ENCODE measurements at regions not wholly inside any gene's neighbourhood (a gene's known extent, or its start where the extent isn't known, plus 50 kb on each side); places are given as distances from the start of the nearest gene placed in this dataset.

DNA sequence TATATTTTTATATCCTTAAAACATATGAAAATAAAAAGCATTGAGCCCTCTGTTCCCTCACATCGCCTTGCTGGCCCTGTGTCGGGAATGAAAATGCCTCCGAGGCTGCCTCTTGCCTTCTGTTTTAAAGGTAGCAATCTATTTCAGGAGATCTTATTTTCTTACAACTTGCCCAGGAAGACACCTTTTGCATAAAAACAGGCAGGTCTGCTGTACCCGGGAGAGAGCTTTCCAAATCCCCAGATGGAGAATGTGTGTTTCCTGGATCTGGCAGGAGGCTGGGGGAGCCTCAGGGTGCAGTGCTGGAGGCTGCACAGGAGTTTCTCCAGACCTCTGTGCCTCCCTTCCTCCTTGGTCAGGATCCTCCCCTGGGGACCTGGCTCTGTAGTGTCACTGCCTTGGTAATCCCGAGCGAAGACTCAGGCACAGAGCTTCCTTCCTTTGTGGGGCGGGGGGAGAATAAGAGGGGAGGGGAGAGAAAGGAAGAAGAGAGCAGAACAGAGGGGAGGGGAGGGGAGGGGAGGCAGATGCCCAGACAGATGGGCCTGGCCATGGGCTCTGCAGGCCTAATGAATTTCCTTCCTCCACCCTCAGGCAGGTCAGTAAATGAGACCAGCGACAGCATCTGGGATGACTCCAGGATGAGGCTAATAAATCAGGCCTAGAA lies 104.0 kb upstream of the BOD1 start:
- Histone ChIP-seq H3K4me3 (no peak overlapping the region), H3K4me1 (ENCODE audit: low read depth) (no peaks in the 10 kb centered on the region), H3K36me3 (ENCODE audit: low read depth) (no peaks in the 10 kb centered on the region), H3K9me3 (no peaks in the 10 kb centered on the region)
- DNase-seq: no peak
- no peak for ATAC-seq
- intact Hi-C loops (cut with DNase I, micrococcal nuclease): no loop called here
- TF ChIP-seq, protein P1, sequence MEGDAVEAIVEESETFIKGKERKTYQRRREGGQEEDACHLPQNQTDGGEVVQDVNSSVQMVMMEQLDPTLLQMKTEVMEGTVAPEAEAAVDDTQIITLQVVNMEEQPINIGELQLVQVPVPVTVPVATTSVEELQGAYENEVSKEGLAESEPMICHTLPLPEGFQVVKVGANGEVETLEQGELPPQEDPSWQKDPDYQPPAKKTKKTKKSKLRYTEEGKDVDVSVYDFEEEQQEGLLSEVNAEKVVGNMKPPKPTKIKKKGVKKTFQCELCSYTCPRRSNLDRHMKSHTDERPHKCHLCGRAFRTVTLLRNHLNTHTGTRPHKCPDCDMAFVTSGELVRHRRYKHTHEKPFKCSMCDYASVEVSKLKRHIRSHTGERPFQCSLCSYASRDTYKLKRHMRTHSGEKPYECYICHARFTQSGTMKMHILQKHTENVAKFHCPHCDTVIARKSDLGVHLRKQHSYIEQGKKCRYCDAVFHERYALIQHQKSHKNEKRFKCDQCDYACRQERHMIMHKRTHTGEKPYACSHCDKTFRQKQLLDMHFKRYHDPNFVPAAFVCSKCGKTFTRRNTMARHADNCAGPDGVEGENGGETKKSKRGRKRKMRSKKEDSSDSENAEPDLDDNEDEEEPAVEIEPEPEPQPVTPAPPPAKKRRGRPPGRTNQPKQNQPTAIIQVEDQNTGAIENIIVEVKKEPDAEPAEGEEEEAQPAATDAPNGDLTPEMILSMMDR (IDR thresholded peaks at IDR 0.05): no peak

DNA sequence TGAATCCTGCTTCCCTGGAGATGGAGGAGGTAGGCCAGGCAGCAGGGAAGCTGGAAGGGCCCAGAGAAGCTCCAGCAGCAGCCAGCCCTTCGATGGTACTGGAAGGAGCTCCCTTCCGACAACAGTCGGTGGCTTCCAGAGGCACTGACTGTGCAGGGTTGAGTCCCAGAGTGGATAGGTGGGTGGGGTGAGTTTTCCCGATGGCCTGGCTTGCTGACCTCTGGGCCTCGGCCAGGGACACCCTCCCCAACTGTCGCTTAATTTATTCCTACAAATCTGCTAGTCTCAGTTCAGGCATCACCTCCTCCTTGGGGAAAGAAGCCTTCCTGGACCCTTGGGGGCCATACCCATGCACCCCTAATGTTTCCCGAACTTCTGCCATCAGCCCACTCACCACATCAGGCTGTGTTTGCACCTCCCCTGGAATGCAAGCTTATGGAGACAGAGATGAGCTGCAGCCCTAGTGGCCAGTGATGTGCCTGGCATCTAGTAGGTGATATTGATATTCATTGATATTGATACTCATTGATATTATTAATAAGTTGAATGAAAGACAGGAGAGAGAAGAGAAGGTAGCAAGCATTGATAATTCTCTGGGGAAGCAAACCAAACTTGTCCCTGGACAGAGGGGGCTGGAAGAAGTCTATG lies 104.6 kb upstream of the BOD1 start:
- DNase-seq (no peak), ATAC-seq (no peak)
- Histone ChIP-seq H3K4me1 (ENCODE audit: low read depth) (no peaks in the 10 kb centered on the region), H3K4me3 (no peak overlapping the region), H3K36me3 (ENCODE audit: low read depth) (no peaks in the 10 kb centered on the region), H3K9me3 (no peaks in the 10 kb centered on the region)
- TF ChIP-seq, protein P1 (IDR thresholded peaks at IDR 0.05): no peak
- intact Hi-C loops (cut with DNase I, micrococcal nuclease): no loop called here

DNA sequence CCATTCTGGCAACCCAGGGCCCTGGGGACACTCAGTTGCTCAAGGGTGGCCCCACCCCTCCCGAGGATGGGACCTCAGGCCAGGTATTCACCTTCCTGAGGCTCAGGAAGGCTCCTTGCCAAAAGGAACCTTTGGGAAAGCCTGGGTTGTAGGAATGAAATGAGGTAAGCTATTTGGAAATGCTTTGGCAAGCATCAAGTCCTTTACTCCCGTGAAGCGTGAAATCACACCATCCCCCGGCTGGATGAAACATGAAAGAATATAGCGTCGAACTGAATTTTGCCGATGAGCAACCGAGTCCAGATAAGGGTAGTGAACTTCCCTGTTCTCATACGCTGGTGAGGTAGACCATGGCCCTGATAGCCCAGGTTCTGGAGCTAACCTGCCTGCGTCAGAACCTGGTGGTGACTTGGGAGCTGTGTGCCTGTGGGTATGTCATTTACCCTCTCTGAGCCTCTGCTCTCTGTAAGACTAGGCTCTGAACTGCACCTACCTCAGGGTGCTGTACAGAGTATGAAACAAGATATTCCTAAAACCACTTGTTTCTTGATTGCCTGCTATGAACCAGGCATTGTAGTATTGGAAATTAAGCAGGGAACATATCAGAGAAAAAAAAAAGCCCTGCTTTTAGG lies 105.3 kb upstream of the BOD1 start:
- H3K9me3 ChIP-seq: no peaks in the 10 kb centered on the region
- no peak overlapping the region for H3K4me3 ChIP-seq
- DNase-seq (no peak), ATAC-seq (no peak)
- no peaks in the 10 kb centered on the region for H3K36me3 ChIP-seq (ENCODE audit: low read depth)
- intact Hi-C loops (cut with DNase I, micrococcal nuclease): no loop called here
- TF ChIP-seq, protein P1 (IDR thresholded peaks at IDR 0.05): no peak
- H3K4me1 ChIP-seq (ENCODE audit: low read depth): no peaks in the 10 kb centered on the region

DNA sequence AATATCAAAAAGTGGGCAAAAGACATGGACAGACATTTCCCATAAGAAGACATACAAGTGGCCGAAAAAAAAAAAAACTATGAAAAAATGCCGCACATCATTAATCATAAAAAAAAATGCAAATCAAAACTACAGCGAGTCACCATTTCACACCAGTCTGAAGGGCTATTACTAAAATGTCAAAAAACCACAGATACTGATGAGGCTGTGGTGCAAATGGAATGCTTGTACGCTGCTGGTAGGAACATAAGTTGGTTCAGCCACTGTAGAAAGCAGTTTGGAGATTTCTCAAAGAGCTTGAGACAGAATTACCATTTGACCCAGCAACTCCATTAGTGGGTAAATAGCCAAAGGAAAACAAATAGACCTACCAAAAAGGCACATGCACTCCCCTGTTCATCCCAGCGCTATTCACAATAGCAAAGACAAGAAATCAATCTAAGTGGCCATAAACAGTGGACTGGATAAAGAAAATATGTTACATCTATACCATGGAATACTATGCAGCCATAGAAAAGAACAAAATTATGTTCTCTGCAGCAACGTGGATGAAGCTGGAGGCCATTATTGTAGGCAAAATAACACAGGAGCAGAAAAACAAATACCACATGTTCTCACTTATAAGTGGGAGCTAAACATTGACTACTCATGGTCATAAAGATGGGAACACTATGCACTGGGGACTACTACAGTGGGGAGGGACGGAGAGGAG lies 110.6 kb upstream of the BOD1 start:
- Histone ChIP-seq H3K9me3 (no peaks in the 10 kb centered on the region), H3K36me3 (ENCODE audit: low read depth) (no peaks in the 10 kb centered on the region), H3K4me3 (no peak overlapping the region), H3K4me1 (ENCODE audit: low read depth) (no peaks in the 10 kb centered on the region)
- ATAC-seq (no peak), DNase-seq (no peak)
- intact Hi-C loops (cut with DNase I, micrococcal nuclease): no loop called here
- TF ChIP-seq, protein P1 (IDR thresholded peaks at IDR 0.05): no peak

DNA sequence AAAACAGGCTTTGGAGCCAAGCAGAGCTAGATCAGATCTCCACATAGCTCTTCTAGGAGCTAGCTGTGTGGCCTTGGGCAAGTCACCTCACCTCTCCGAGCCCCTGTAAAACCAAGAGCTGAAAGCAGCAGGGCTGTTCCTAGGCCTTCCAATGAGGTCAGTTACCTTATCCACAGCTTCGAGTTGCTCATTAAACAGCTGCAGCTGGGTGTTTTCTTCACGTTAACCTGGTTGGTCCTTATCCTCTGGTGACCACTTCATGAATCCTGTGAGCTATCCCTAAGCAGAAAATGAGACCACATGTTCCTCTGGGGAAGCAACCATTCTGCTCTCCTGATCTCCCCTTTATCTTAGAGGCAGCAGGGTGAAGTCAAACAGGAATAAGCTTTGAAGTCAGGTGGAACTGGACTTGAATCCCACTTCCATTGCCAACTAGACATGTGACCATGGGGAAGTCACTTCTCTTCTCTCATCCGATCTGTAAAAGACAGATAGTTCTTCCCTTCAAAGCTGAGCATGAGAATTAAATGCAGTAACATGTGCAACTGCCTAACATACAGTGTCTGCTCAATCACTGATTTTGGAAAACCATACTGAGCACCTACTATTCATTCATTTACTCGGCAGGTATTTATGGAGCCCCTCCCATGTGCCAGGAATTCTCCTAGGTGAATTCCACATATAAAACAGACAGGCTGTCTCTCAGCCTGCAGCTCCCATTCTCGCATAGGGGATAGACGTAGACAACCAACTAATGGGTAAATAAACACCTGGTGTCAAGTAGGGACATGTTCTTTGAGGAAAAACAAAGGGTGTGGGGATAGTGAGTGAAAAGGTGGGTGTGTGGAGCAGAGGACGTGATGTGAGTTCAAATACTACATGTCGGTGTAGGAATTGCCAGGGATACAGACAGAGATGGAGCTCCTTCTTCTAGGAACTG lies 111.7 kb upstream of the BOD1 start:
- peak; percentile 62 for ATAC-seq
- no peak for DNase-seq

More for the DNA sequence above, 111.7 kb upstream of the BOD1 start:
- intact Hi-C loops (cut with DNase I, micrococcal nuclease): no loop called here
- H3K4me1 ChIP-seq (ENCODE audit: low read depth): no peaks in the 10 kb centered on the region
- no peaks in the 10 kb centered on the region for H3K36me3 ChIP-seq (ENCODE audit: low read depth)
- H3K4me3 ChIP-seq: no peak overlapping the region
- TF ChIP-seq, protein P1 (IDR thresholded peaks at IDR 0.05): no peak
- H3K9me3 ChIP-seq: no peaks in the 10 kb centered on the region
